HCT116 (cell line): ENCODE measurements at regions not wholly inside any gene's neighbourhood (a gene's known extent, or its start where the extent isn't known, plus 50 kb on each side); places are given as distances from the start of the nearest gene placed in this dataset.

Source experiments
- ATAC-seq: fragments of 200-7000 bp; cut with Tn5 transposase; 2 replicates; pipeline ENCODE4 v1.9.1; 2020; ENCODE audit warnings: mild to moderate bottlenecking, moderate library complexity
- BruUV-seq: library from RNA; stranded (reverse); fragments of 400-500 nt; replicated peaks from 2 replicates; lab custom pipeline; 2021; lab: Mats Ljungman, UMichigan
- CTCF ChIA-PET: fragments of 300-600 bp; sonication (Branson Sonifier 250); formaldehyde crosslinking; loops from one replicate; lab custom pipeline; 2021; ENCODE audit warnings: antibody characterized with exemption; lab: Charles Lee
- POLR2A ChIA-PET: fragments of 300-600, 350-600 bp; sonication (Branson Sonifier 250); formaldehyde crosslinking; loops from one replicate; lab custom pipeline; 2021; ENCODE audit warnings: antibody characterized with exemption; lab: Charles Lee
- RAD21 ChIA-PET, 2 experiments: fragments of 300-600 bp; sonication (Branson Sonifier 250); formaldehyde crosslinking; loops; one replicate each; lab custom pipeline; 2023; ENCODE audit warnings: low total read pairs in 2 of 2; ENCODE audit not compliant: uncharacterized antibody in 2 of 2, unreplicated experiment in 2 of 2, low non-redundant PET in 1 of 2; lab: Charles Lee
- DNase-seq: peaks from one replicate; pipeline ENCODE4 v3.0.0-alpha.2; 2010; ENCODE audit warnings: low read depth, low spot score
- H2AFZ ChIP-seq: fragments of 200-600 bp; shearing (Covaris generic), sonication (generic); 2 replicates; pipeline ENCODE4 v1.6.1; 2017; ENCODE audit warnings: low read depth, mixed run types, mixed read lengths, antibody characterized with exemption, low read length; ENCODE audit not compliant: poor library complexity, severe bottlenecking
- H3K27ac ChIP-seq: 2 replicates; pipeline ENCODE4 v1.5.1; 2012; ENCODE audit warnings: low read depth, low read length
- H3K27me3 ChIP-seq: fragments of 200-600 bp; sonication (generic); 2 replicates; pipeline ENCODE4 v1.6.1; 2016; ENCODE audit warnings: mixed run types, low read length, mixed read lengths; ENCODE audit not compliant: insufficient read depth
- H3K36me3 ChIP-seq, 2 experiments: fragments of 200-500 bp in 1 of 2; fragments of 200-600 bp in 1 of 2; sonication (Bioruptor generic) in 1 of 2; sonication (generic) in 1 of 2; 2 replicates each; pipeline versions ENCODE4 v1.5.1 to v1.6.1; 2014 to 2016; ENCODE audit warnings: low read length in 2 of 2, inconsistent platforms in 1 of 2, mixed read lengths in 1 of 2, mixed run types in 1 of 2; ENCODE audit not compliant: insufficient read depth in 2 of 2, control insufficient read depth in 1 of 2
- H3K4me1 ChIP-seq, 2 experiments: fragments of 200-600 bp in 1 of 2; sonication (generic) in 1 of 2; 2 replicates each; pipeline versions ENCODE4 v1.5.1 to v1.6.1; 2012 to 2017; ENCODE audit warnings: low read length in 2 of 2, inconsistent platforms in 1 of 2, mild to moderate bottlenecking in 1 of 2, mixed read lengths in 1 of 2, mixed run types in 1 of 2, moderate library complexity in 1 of 2; ENCODE audit not compliant: insufficient read depth in 2 of 2, control insufficient read depth in 1 of 2
- H3K4me2 ChIP-seq: fragments of 200-600 bp; sonication (generic); 2 replicates; pipeline ENCODE4 v1.6.1; 2017; ENCODE audit warnings: mixed run types, low read length, mixed read lengths
- H3K4me3 ChIP-seq, 2 experiments: fragments of 200-600 bp in 1 of 2; sonication (generic) in 1 of 2; replicated peaks in 1 of 2; 2 replicates each; pipeline ENCODE4 v1.5.1; 2011 to 2016; ENCODE audit warnings: low read length in 2 of 2, control low read depth in 1 of 2, low read depth in 1 of 2, mild to moderate bottlenecking in 1 of 2, mixed read lengths in 1 of 2, mixed run types in 1 of 2
- H3K79me2 ChIP-seq: fragments of 200-600 bp; sonication (generic); 2 replicates; pipeline ENCODE4 v1.6.1; 2017; ENCODE audit warnings: mild to moderate bottlenecking, mixed run types, low read length, moderate library complexity, mixed read lengths; ENCODE audit not compliant: insufficient read depth
- H3K9ac ChIP-seq: fragments of 200-600 bp; sonication (generic); 2 replicates; pipeline ENCODE4 v1.6.1; 2016; ENCODE audit warnings: low read length, mixed read lengths
- H3K9me2 ChIP-seq: fragments of 200-600 bp; sonication (generic), shearing (Covaris generic); 2 replicates; pipeline ENCODE4 v1.6.1; 2017; ENCODE audit warnings: mixed run types, mild to moderate bottlenecking, moderate library complexity; ENCODE audit not compliant: insufficient read depth
- H3K9me3 ChIP-seq, 2 experiments: fragments of 200-500 bp in 1 of 2; fragments of 200-600 bp in 1 of 2; sonication (Bioruptor generic) in 1 of 2; sonication (generic) in 1 of 2; 2 replicates each; pipeline ENCODE4 v1.6.1; 2014 to 2017; ENCODE audit warnings: low read length in 2 of 2, mixed read lengths in 2 of 2, inconsistent platforms in 1 of 2, low read depth in 1 of 2, mild to moderate bottlenecking in 1 of 2, mixed run types in 1 of 2, moderate library complexity in 1 of 2; ENCODE audit not compliant: control insufficient read depth in 1 of 2, insufficient read depth in 1 of 2
- H4K20me1 ChIP-seq: fragments of 200-600 bp; sonication (generic), shearing (Covaris generic); 2 replicates; pipeline ENCODE4 v1.6.1; 2017; ENCODE audit warnings: mixed run types, mild to moderate bottlenecking, moderate library complexity; ENCODE audit not compliant: insufficient read depth
- ATF3 ChIP-seq: IDR thresholded peaks from 2 replicates; pipeline ENCODE4 v1.6.1; 2012
- CBX3 ChIP-seq: IDR thresholded peaks from 2 replicates; pipeline ENCODE4 v1.6.1; 2012; ENCODE audit warnings: low read depth
- CEBPB ChIP-seq: IDR thresholded peaks from 2 replicates; pipeline ENCODE4 v1.6.1; 2012; ENCODE audit warnings: low read depth
- EGR1 ChIP-seq: IDR thresholded peaks from 2 replicates; pipeline ENCODE4 v1.6.1; 2012; ENCODE audit warnings: low read depth
- ELF1 ChIP-seq: IDR thresholded peaks from 2 replicates; pipeline ENCODE4 v1.6.1; 2012; ENCODE audit warnings: low read depth, borderline replicate concordance
- EZH2 ChIP-seq: fragments of 200-600 bp; sonication (generic); IDR thresholded peaks from 2 replicates; pipeline ENCODE4 v1.6.1; 2017; ENCODE audit warnings: antibody characterized with exemption, mixed run types
- FOSL1 ChIP-seq: IDR thresholded peaks from 2 replicates; pipeline ENCODE4 v1.6.1; 2012; ENCODE audit warnings: low read depth
- JUND ChIP-seq: IDR thresholded peaks from 2 replicates; pipeline ENCODE4 v1.6.1; 2012
- POLR2A ChIP-seq: IDR thresholded peaks from 2 replicates; pipeline ENCODE4 v1.7.0; 2011; ENCODE audit warnings: borderline replicate concordance; ENCODE audit not compliant: insufficient read depth, insufficient read length; ENCODE audit errors: extremely low read depth
- POLR2AphosphoS5 ChIP-seq: IDR thresholded peaks from 2 replicates; pipeline ENCODE4 v1.6.1; 2011; ENCODE audit warnings: mild to moderate bottlenecking, low read depth, low read length, moderate library complexity
- RAD21 ChIP-seq: IDR thresholded peaks from 2 replicates; pipeline ENCODE4 v1.6.1; 2012; ENCODE audit warnings: low read depth, mild to moderate bottlenecking
- SIN3A ChIP-seq: IDR thresholded peaks from 2 replicates; pipeline ENCODE4 v1.6.1; 2012; ENCODE audit warnings: low read depth
- SP1 ChIP-seq: IDR thresholded peaks from 2 replicates; pipeline ENCODE4 v1.6.1; 2012; ENCODE audit warnings: low read depth
- SRF ChIP-seq: IDR thresholded peaks from 2 replicates; pipeline ENCODE4 v1.6.1; 2012; ENCODE audit warnings: low read depth
- TCF7L2 ChIP-seq: IDR thresholded peaks from 2 replicates; pipeline ENCODE4 v1.7.0; 2011; ENCODE audit warnings: borderline replicate concordance, inconsistent platforms; ENCODE audit not compliant: insufficient read depth, insufficient read length; ENCODE audit errors: extremely low read depth
- YY1 ChIP-seq: IDR thresholded peaks from 2 replicates; pipeline ENCODE4 v1.6.1; 2011; ENCODE audit warnings: low read length, low read depth, moderate library complexity, mild to moderate bottlenecking; ENCODE audit not compliant: insufficient replicate concordance; ENCODE audit errors: extremely low read depth
- ZBTB33 ChIP-seq: IDR thresholded peaks from 2 replicates; pipeline ENCODE4 v1.6.1; 2011; ENCODE audit warnings: mild to moderate bottlenecking, low read length, moderate library complexity; ENCODE audit not compliant: insufficient replicate concordance; ENCODE audit errors: extremely low read depth
- ZFX ChIP-seq: fragments of 450-650 bp; IDR thresholded peaks from 2 replicates; pipeline ENCODE4 v1.6.1; 2017
- ZNF274 ChIP-seq: fragments of 200-500 bp; sonication (Bioruptor generic); IDR thresholded peaks from 2 replicates; pipeline ENCODE4 v1.6.1; 2014; ENCODE audit warnings: mild to moderate bottlenecking, low read depth, low read length, inconsistent platforms
- intact Hi-C: fragments of 100-400 bp; cut with micrococcal nuclease; formaldehyde crosslinking; loops from 2 replicates; pipeline ENCODE4 v1.10.0; 2022

GRCh38 chr5:7068156-7068555 lies 327.8 kb upstream of the ADCY2 start:
- Histone ChIP-seq H3K36me3 (no peaks in the 10 kb centered on the region), H2AFZ (no peak overlapping the region), H3K9me2 (no peaks in the 10 kb centered on the region), H3K79me2 (no peaks in the 10 kb centered on the region), H3K27me3 (no peaks in the 10 kb centered on the region), H3K27ac (no peak overlapping the region), H3K4me3 (no peak overlapping the region), H4K20me1 (no peaks in the 10 kb centered on the region), H3K4me2 (no peak overlapping the region), H3K9ac (no peak overlapping the region), H3K9me3 (peaks cover 0 to 3% of the 10 kb centered on the region in 2 experiments; a peak in 2 of 4 replicates), H3K4me1 (no peaks in the 10 kb centered on the region)
- DNase-seq (no peak), ATAC-seq (no peak)
- intact Hi-C loops: no loop called here
- no peak for TF ChIP-seq SRF
- TF ChIP-seq POLR2A: no peak
- no peak for TF ChIP-seq ZFX
- no peak for TF ChIP-seq JUND
- no peak for TF ChIP-seq CEBPB
- TF ChIP-seq POLR2AphosphoS5: no peak
- no peak for TF ChIP-seq YY1
- ChIA-PET POLR2A (no interaction called here), CTCF (no interaction called here), RAD21 (no interaction called here)
- BruUV-seq: no TSS peak

GRCh38 chr5:7068899-7069298 lies 327.0 kb upstream of the ADCY2 start:
- H3K4me1 ChIP-seq: no peaks in the 10 kb centered on the region
- no peaks in the 10 kb centered on the region for H3K79me2 ChIP-seq
- no peak overlapping the region for H3K4me2 ChIP-seq
- ChIA-PET CTCF (no interaction called here), POLR2A (no interaction called here), RAD21 (no interaction called here)
- H3K9ac ChIP-seq: no peak overlapping the region
- ATAC-seq (no peak), DNase-seq (no peak)
- H3K9me2 ChIP-seq: no peaks in the 10 kb centered on the region
- peaks cover 0 to 3% of the 10 kb centered on the region in 2 experiments; a peak in 2 of 4 replicates for H3K9me3 ChIP-seq
- BruUV-seq: no TSS peak
- H3K27me3 ChIP-seq: no peaks in the 10 kb centered on the region
- intact Hi-C loops: no loop called here
- H4K20me1 ChIP-seq: no peaks in the 10 kb centered on the region
- no peaks in the 10 kb centered on the region for H3K36me3 ChIP-seq
- no peak for TF ChIP-seq ATF3
- TF ChIP-seq RAD21: no peak
- no peak for TF ChIP-seq ZFX
- TF ChIP-seq TCF7L2: no peak
- no peak for TF ChIP-seq ELF1
- no peak for TF ChIP-seq EGR1
- no peak for TF ChIP-seq CBX3
- TF ChIP-seq EZH2: no peak
- no peak for TF ChIP-seq ZNF274
- TF ChIP-seq FOSL1: no peak
- no peak for TF ChIP-seq POLR2A
- no peak for TF ChIP-seq SP1
- no peak for TF ChIP-seq ZBTB33
- TF ChIP-seq CEBPB: no peak
- TF ChIP-seq SIN3A: no peak
- TF ChIP-seq POLR2AphosphoS5: no peak
- no peak overlapping the region for H3K4me3 ChIP-seq
- H2AFZ ChIP-seq: no peak overlapping the region
- H3K27ac ChIP-seq: no peak overlapping the region
